Skeletal muscle tissue (tissue), 3 donors: ENCODE measurements at regions not wholly inside any gene's neighbourhood (a gene's known extent, or its start where the extent isn't known, plus 50 kb on each side); places are given as distances from the start of the nearest gene placed in this dataset.

Source experiments
- H3K27ac ChIP-seq: one replicate; pipeline ENCODE4 v1.7.0; 2013; ENCODE audit warnings: mild to moderate bottlenecking, low read depth, low read length, inconsistent platforms
- H3K27me3 ChIP-seq, 3 donors: one replicate each; pipeline ENCODE4 v1.7.0; 2013; ENCODE audit warnings: low read length in 3 of 3; ENCODE audit not compliant: control insufficient read depth in 3 of 3, insufficient read depth in 3 of 3
- H3K36me3 ChIP-seq, 3 donors: one replicate each; pipeline ENCODE4 v1.7.0; 2013; ENCODE audit warnings: low read length in 3 of 3; ENCODE audit not compliant: control insufficient read depth in 3 of 3, insufficient read depth in 3 of 3
- H3K4me1 ChIP-seq, 3 donors: one replicate each; pipeline ENCODE4 v1.7.0; 2013; ENCODE audit warnings: low read length in 3 of 3, mild to moderate bottlenecking in 3 of 3; ENCODE audit not compliant: control insufficient read depth in 3 of 3, insufficient read depth in 3 of 3
- H3K4me3 ChIP-seq, 3 donors: one replicate each; pipeline ENCODE4 v1.7.0; 2013; ENCODE audit warnings: low read length in 3 of 3
- H3K9ac ChIP-seq, 3 donors: one replicate each; pipeline ENCODE4 v1.7.0; 2013; ENCODE audit warnings: low read length in 3 of 3, mild to moderate bottlenecking in 3 of 3, moderate library complexity in 2 of 3, low read depth in 1 of 3
- H3K9me3 ChIP-seq, 3 donors: one replicate each; pipeline ENCODE4 v1.7.0; 2013; ENCODE audit warnings: low read length in 3 of 3; ENCODE audit not compliant: control insufficient read depth in 3 of 3
- donor health status: Osteomylitis.

GRCh38 chr6:144724818-144725217 is 439.7 kb downstream of the UTRN start:
- no peak overlapping the region for H3K9ac ChIP-seq
- no peaks in the 10 kb centered on the region for H3K9me3 ChIP-seq
- no peaks in the 10 kb centered on the region for H3K4me1 ChIP-seq
- no peak overlapping the region for H3K4me3 ChIP-seq
- no peak overlapping the region for H3K27ac ChIP-seq
- no peaks in the 10 kb centered on the region for H3K27me3 ChIP-seq
- peaks cover 0 to 4% (median 0%) of the 10 kb centered on the region in 3 donors for H3K36me3 ChIP-seq

- no peaks in the 10 kb centered on the region for H3K27me3 ChIP-seq
- peaks cover 0 to 4% (median 0%) of the 10 kb centered on the region in 3 donors for H3K36me3 ChIP-seq
- no peak overlapping the region for H3K4me3 ChIP-seq
- no peak overlapping the region for H3K9ac ChIP-seq
- no peak overlapping the region for H3K27ac ChIP-seq
- H3K9me3 ChIP-seq, result no peaks in the 10 kb centered on the region
- no peaks in the 10 kb centered on the region for H3K4me1 ChIP-seq
Observed at GRCh38 chr6:144725736-144726522, 440.8 kb downstream of the UTRN start.

GRCh38 chr6:144728804-144729203 is 443.7 kb downstream of the UTRN start:
- Histone ChIP-seq H3K27ac (no peak overlapping the region), H3K4me1 (no peaks in the 10 kb centered on the region), H3K36me3 (peaks cover 0 to 13% (median 7%) of the 10 kb centered on the region in 3 donors), H3K9ac (no peak overlapping the region), H3K9me3 (no peaks in the 10 kb centered on the region), H3K4me3 (no peak overlapping the region), H3K27me3 (no peaks in the 10 kb centered on the region)

GRCh38 chr6:144729502-144729901 is 444.4 kb downstream of the UTRN start:
- Histone ChIP-seq H3K27ac (no peak overlapping the region), H3K27me3 (no peaks in the 10 kb centered on the region), H3K9ac (no peak overlapping the region), H3K4me1 (no peaks in the 10 kb centered on the region), H3K4me3 (no peak overlapping the region), H3K9me3 (no peaks in the 10 kb centered on the region), H3K36me3 (peaks cover 0 to 15% (median 7%) of the 10 kb centered on the region in 3 donors)

- Histone ChIP-seq H3K9ac (no peak overlapping the region), H3K27me3 (no peaks in the 10 kb centered on the region), H3K27ac (no peak overlapping the region), H3K9me3 (no peaks in the 10 kb centered on the region), H3K4me3 (no peak overlapping the region), H3K36me3 (peaks cover 2 to 15% (median 7%) of the 10 kb centered on the region in 3 donors), H3K4me1 (no peaks in the 10 kb centered on the region)
Observed at GRCh38 chr6:144730088-144730645, 445.0 kb downstream of the UTRN start.

GRCh38 chr6:144731229-144731628 is 446.1 kb downstream of the UTRN start:
- Histone ChIP-seq H3K4me1 (no peaks in the 10 kb centered on the region), H3K4me3 (no peak overlapping the region), H3K27me3 (no peaks in the 10 kb centered on the region), H3K9me3 (no peaks in the 10 kb centered on the region), H3K36me3 (peaks cover 2 to 15% (median 7%) of the 10 kb centered on the region in 3 donors), H3K9ac (no peak overlapping the region), H3K27ac (no peak overlapping the region)

- Histone ChIP-seq H3K27ac (no peak overlapping the region), H3K4me3 (no peak overlapping the region), H3K27me3 (no peaks in the 10 kb centered on the region), H3K9ac (no peak overlapping the region), H3K9me3 (no peaks in the 10 kb centered on the region), H3K4me1 (no peaks in the 10 kb centered on the region), H3K36me3 (peaks cover 2 to 8% (median 4%) of the 10 kb centered on the region in 3 donors)
Observed at GRCh38 chr6:144736763-144737162, 451.6 kb downstream of the UTRN start.

DNA sequence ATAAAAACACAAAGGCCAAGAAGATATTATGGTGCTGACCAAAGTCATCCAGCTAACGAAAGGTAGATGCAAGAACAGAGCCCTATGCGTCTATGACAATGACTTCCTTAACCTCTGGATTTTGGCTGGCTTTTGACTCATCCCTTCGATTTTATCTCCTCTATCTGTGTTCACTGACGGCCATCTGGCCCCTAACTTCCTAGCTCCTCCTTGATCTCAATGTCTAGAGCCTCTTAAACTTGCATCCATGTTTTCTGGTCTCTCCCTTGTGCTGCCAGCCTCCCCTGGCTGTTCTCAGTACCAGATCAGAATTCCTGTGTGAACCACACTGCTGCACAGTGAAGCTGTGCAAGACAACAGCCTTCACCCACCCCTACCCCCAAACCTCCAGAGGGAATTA is 452.9 kb downstream of the UTRN start:
- no peaks in the 10 kb centered on the region for H3K9me3 ChIP-seq
- H3K36me3 ChIP-seq, result peaks cover 0 to 2% (median 2%) of the 10 kb centered on the region in 3 donors

GRCh38 chr6:144739873-144740272 is 454.7 kb downstream of the UTRN start:
- Histone ChIP-seq H3K27me3 (no peaks in the 10 kb centered on the region), H3K9me3 (no peaks in the 10 kb centered on the region), H3K4me1 (no peaks in the 10 kb centered on the region), H3K27ac (no peak overlapping the region), H3K36me3 (peaks cover 0 to 2% (median 0%) of the 10 kb centered on the region in 3 donors), H3K4me3 (no peak overlapping the region), H3K9ac (no peak overlapping the region)

More for the DNA sequence above, 452.9 kb downstream of the UTRN start:
- H3K4me3 ChIP-seq, result no peak overlapping the region
- H3K27ac ChIP-seq, result no peak overlapping the region
- no peak overlapping the region for H3K9ac ChIP-seq
- no peaks in the 10 kb centered on the region for H3K4me1 ChIP-seq
- no peaks in the 10 kb centered on the region for H3K27me3 ChIP-seq

DNA sequence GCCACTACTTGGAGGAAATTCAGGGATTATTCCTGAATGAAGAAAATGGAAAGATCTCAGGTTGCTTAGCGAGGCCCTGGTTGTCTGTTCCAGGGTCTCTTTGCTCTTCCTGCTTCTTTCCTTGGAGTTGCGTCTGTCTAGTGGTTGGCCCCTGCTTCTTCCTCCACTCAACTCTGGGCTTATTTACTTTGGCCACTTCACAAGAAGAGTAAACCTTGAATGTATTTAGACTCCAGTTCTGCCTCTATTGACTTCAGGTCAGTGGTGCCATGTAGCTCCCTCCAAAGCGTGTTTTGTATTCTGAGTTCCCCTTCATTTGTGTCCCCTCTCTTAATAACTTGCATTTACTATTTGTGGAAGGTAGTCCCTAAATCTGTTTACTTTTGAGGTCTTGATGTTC is 456.5 kb downstream of the UTRN start:
- no peak overlapping the region for H3K9ac ChIP-seq
- no peaks in the 10 kb centered on the region for H3K9me3 ChIP-seq
- no peaks in the 10 kb centered on the region for H3K27me3 ChIP-seq
- H3K36me3 ChIP-seq, result no peaks in the 10 kb centered on the region
- no peak overlapping the region for H3K27ac ChIP-seq
- no peak overlapping the region for H3K4me3 ChIP-seq
- H3K4me1 ChIP-seq, result no peaks in the 10 kb centered on the region
